ENCODE measurements at regions not wholly inside any gene's neighbourhood (a gene's known extent, or its start where the extent isn't known, plus 50 kb on each side); places are given as distances from the start of the nearest gene placed in this dataset.
"Not testable (repeated sequence)": the region's sequence is repeated elsewhere in the genome, so short reads cannot be mapped to it uniquely, and the experiment has no call there.

DNA sequence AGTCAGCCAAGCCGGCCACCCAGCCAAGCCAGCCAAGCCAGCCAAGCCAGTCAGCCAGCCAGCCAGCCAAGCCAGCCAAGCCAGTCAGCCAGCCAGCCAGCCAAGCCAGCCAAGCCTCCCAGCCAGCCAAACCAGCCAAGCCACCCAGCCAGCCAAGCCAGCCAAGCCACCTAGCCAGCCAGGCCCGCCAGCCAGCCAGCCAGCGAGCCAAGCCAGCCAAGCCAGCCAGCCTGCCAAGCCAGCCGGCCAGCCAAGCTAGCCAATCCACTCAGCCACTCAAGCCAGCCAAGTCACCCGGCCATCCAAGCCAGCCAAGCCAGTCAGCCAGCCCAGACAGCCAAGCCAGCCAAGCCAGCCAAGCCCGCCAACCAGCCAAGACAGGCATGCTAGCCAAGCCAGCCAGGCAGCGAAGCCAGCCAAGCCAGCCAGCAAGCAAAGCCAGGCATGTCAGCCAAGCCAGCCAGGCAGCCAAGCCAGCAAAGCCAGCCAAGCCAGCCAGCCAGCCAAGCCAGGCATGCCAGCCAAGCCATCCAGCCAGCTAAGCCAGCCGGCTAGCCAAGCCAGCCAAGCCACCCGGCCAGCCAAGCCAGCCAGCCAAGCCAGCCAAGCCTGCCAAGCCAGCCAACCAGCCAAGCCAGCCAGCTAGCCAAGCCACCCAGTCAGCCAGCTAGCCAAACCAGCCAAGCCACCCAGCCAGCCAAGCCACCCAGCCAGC, 351.2 kb upstream of the PLGLB2 start:
- in situ Hi-C loops (cut with HindIII; ENCODE audit: extremely low pct_ligation_motif_present, low pct_unique_long_range_greater_than_20kb); H3K36me3 ChIP-seq (replicated peaks in 1 of 2; ENCODE audit: control insufficient read depth in 1 of 2, insufficient read depth in 2 of 2, low read length in 2 of 2); intact Hi-C loops (cut with micrococcal nuclease; ENCODE audit: unreplicated experiment); H2AFZ ChIP-seq (ENCODE audit: low read length); CTCF ChIA-PET (ENCODE audit: low intra/inter-chr PET ratio, low total read pairs); H3K4me1 ChIP-seq (ENCODE audit: insufficient read depth, low read length); POLR2A ChIA-PET; BruUV-seq (replicated peaks); ATAC-seq; FAIRE-seq; H3K27ac ChIP-seq (ENCODE audit: extremely low read length, insufficient read depth, low read length); H3K27me3 ChIP-seq (ENCODE audit: control insufficient read depth in 1 of 2, insufficient read depth in 2 of 2, low read length in 2 of 2); H3K79me2 ChIP-seq (ENCODE audit: insufficient read depth, low read length); H3K4me2 ChIP-seq (ENCODE audit: low read depth, low read length); H3K9me3 ChIP-seq (ENCODE audit: low read length); H3K9ac ChIP-seq (ENCODE audit: insufficient read depth, low read depth, low read length); H3K4me3 ChIP-seq (replicated peaks in 1 of 3; ENCODE audit: insufficient read depth in 1 of 3, low read depth in 2 of 3, low read length in 3 of 3); DNase-seq (ENCODE audit: low spot score); H4K20me1 ChIP-seq (ENCODE audit: insufficient read depth, low read length): not testable (repeated sequence)
- 27% methylated on average over 7 of the region's 9 CpGs for WGBS (ENCODE audit: low lambda C conversion rate)

- H3K4me3 ChIP-seq (replicated peaks in 1 of 3; ENCODE audit: insufficient read depth in 1 of 3, low read depth in 2 of 3, low read length in 3 of 3); FAIRE-seq; H2AFZ ChIP-seq (ENCODE audit: low read length); ATAC-seq; H3K9ac ChIP-seq (ENCODE audit: insufficient read depth, low read depth, low read length); H3K4me2 ChIP-seq (ENCODE audit: low read depth, low read length); H3K27me3 ChIP-seq (ENCODE audit: control insufficient read depth in 1 of 2, insufficient read depth in 2 of 2, low read length in 2 of 2); POLR2A ChIA-PET; in situ Hi-C loops (cut with HindIII; ENCODE audit: extremely low pct_ligation_motif_present, low pct_unique_long_range_greater_than_20kb); H3K4me1 ChIP-seq (ENCODE audit: insufficient read depth, low read length); intact Hi-C loops (cut with micrococcal nuclease; ENCODE audit: unreplicated experiment); H4K20me1 ChIP-seq (ENCODE audit: insufficient read depth, low read length); BruUV-seq (replicated peaks); DNase-seq (ENCODE audit: low spot score); H3K79me2 ChIP-seq (ENCODE audit: insufficient read depth, low read length); CTCF ChIA-PET (ENCODE audit: low intra/inter-chr PET ratio, low total read pairs); H3K27ac ChIP-seq (ENCODE audit: extremely low read length, insufficient read depth, low read length); H3K36me3 ChIP-seq (replicated peaks in 1 of 2; ENCODE audit: control insufficient read depth in 1 of 2, insufficient read depth in 2 of 2, low read length in 2 of 2); H3K9me3 ChIP-seq (ENCODE audit: low read length): not testable (repeated sequence)
- 32% methylated on average over 7 of the region's 9 CpGs for WGBS (ENCODE audit: low lambda C conversion rate)
Measured at GRCh38 chr2:87397276-87398065, 350.4 kb upstream of the PLGLB2 start.

DNA sequence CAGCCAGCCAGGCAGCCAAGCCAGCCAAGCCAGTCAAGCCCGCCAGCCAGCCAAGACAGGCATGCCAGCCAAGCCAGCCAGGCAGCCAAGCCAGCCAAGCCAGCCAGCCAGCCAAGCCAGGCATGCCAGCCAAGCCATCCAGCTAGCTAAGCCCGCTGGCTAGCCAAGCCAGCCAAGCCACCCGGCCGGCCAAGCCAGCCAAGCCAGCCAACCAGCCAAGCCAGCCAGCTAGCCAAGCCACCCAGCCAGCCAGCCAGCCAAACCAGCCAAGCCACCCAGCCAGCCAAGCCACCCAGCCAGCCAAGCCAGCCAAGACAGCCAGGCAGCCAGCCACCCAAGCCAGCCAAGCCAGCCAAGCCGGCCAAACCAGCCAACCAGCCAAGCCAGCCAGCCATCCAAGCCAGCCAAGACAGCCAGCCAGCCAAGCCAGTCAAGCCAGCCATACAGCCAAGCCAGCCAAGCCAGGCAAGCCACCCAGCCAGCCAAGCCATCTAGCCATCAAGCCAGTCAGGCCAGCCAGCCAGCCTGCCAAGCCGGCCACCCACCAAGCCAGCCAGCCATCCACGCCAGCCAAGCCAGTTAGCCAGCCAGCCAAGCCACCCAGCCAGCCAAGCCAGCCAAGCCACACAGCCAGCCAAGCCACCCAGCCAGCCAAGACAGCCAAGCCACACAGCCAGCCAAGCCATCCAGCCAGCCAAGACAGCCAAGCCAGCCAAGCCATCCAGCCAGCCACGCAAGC, 349.2 kb upstream of the PLGLB2 start:
- DNase-seq (ENCODE audit: low spot score); in situ Hi-C loops (cut with HindIII; ENCODE audit: extremely low pct_ligation_motif_present, low pct_unique_long_range_greater_than_20kb); H4K20me1 ChIP-seq (ENCODE audit: insufficient read depth, low read length); H3K27ac ChIP-seq (ENCODE audit: extremely low read length, insufficient read depth, low read length); H3K9me3 ChIP-seq (ENCODE audit: low read length); H3K9ac ChIP-seq (ENCODE audit: insufficient read depth, low read depth, low read length); H3K36me3 ChIP-seq (replicated peaks in 1 of 2; ENCODE audit: control insufficient read depth in 1 of 2, insufficient read depth in 2 of 2, low read length in 2 of 2); H3K4me1 ChIP-seq (ENCODE audit: insufficient read depth, low read length); H3K4me2 ChIP-seq (ENCODE audit: low read depth, low read length); H2AFZ ChIP-seq (ENCODE audit: low read length); POLR2A ChIA-PET; BruUV-seq (replicated peaks); H3K79me2 ChIP-seq (ENCODE audit: insufficient read depth, low read length); intact Hi-C loops (cut with micrococcal nuclease; ENCODE audit: unreplicated experiment); H3K27me3 ChIP-seq (ENCODE audit: control insufficient read depth in 1 of 2, insufficient read depth in 2 of 2, low read length in 2 of 2); H3K4me3 ChIP-seq (replicated peaks in 1 of 3; ENCODE audit: insufficient read depth in 1 of 3, low read depth in 2 of 3, low read length in 3 of 3); CTCF ChIA-PET (ENCODE audit: low intra/inter-chr PET ratio, low total read pairs); FAIRE-seq: not testable (repeated sequence)
- ATAC-seq = peak; percentile 61; the same call in 2 of the 3 replicates
- 46% methylated on average over 6 of the region's 8 CpGs for WGBS (ENCODE audit: low lambda C conversion rate)
